NCI-H69 (cell line): ENCODE measurements at regions not wholly inside any gene's neighbourhood (a gene's known extent, or its start where the extent isn't known, plus 50 kb on each side); places are given as distances from the start of the nearest gene placed in this dataset.
"Not testable (repeated sequence)": the region's sequence is repeated elsewhere in the genome, so short reads cannot be mapped to it uniquely, and the experiment has no call there.

Experiments
- DNase-seq: peaks from one replicate; lab custom pipeline; 2025; lab: John Stamatoyannopoulos, UW

GRCh38 chr5:124512952-124513632 is 233.3 kb downstream of the ZNF608 start:
- DNase-seq: no peak

GRCh38 chr5:124512236-124512635 is 234.2 kb downstream of the ZNF608 start:
- no peak for DNase-seq

- no peak for DNase-seq
These were observed 234.6 kb downstream of the ZNF608 start for GRCh38 chr5:124511791-124512190.

- no peak for DNase-seq
These were observed 238.8 kb downstream of the ZNF608 start for GRCh38 chr5:124507688-124508087.

- DNase-seq: no peak
These were observed 242.1 kb downstream of the ZNF608 start for GRCh38 chr5:124504081-124504916.

GRCh38 chr5:124502551-124502950 is 243.9 kb downstream of the ZNF608 start:
- DNase-seq: no peak

- DNase-seq: not testable (repeated sequence)
These were observed 246.6 kb downstream of the ZNF608 start for GRCh38 chr5:124499818-124500217.

- DNase-seq: not testable (repeated sequence)
These were observed 249.5 kb downstream of the ZNF608 start for GRCh38 chr5:124496968-124497367.

GRCh38 chr5:124494540-124495116 is 251.8 kb downstream of the ZNF608 start:
- peak; percentile 67 for DNase-seq

GRCh38 chr5:124492444-124493224 is 253.8 kb downstream of the ZNF608 start:
- no peak for DNase-seq

GRCh38 chr5:124490315-124490714 is 256.1 kb downstream of the ZNF608 start:
- not testable (repeated sequence) for DNase-seq

- DNase-seq: peak; percentile 88
These were observed 265.0 kb downstream of the ZNF608 start for GRCh38 chr5:124481419-124481818.

GRCh38 chr5:124480964-124481363 is 265.5 kb downstream of the ZNF608 start:
- no peak for DNase-seq

GRCh38 chr5:124480022-124480421 is 266.4 kb downstream of the ZNF608 start:
- DNase-seq: no peak

GRCh38 chr5:124478264-124478663 is 268.2 kb downstream of the ZNF608 start:
- no peak for DNase-seq

GRCh38 chr5:124477577-124477976 is 268.9 kb downstream of the ZNF608 start:
- DNase-seq: no peak

- DNase-seq: peak; percentile 46
These were observed 269.4 kb downstream of the ZNF608 start for GRCh38 chr5:124477062-124477461.

GRCh38 chr5:124474528-124475215 is 271.8 kb downstream of the ZNF608 start:
- DNase-seq: peak; percentile 29

GRCh38 chr5:124468671-124469411 is 277.6 kb downstream of the ZNF608 start:
- no peak for DNase-seq

- DNase-seq: no peak
These were observed 278.7 kb downstream of the ZNF608 start for GRCh38 chr5:124467745-124468144.

GRCh38 chr5:124466011-124466410 is 280.4 kb downstream of the ZNF608 start:
- no peak for DNase-seq
